22Rv1 (cell line): ENCODE measurements at regions not wholly inside any gene's neighbourhood (a gene's known extent, or its start where the extent isn't known, plus 50 kb on each side); places are given as distances from the start of the nearest gene placed in this dataset.
"Not testable (repeated sequence)": the region's sequence is repeated elsewhere in the genome, so short reads cannot be mapped to it uniquely, and the experiment has no call there.

Source experiments
- H3K27ac ChIP-seq: fragments of 450-650 bp; 2 replicates; pipeline ENCODE4 v1.5.1; 2017
- ZFX ChIP-seq: fragments of 450-650 bp; IDR thresholded peaks from 2 replicates; pipeline ENCODE4 v1.6.1; 2017; ENCODE audit warnings: antibody characterized with exemption, borderline replicate concordance
- TF ChIP-seq, protein P1 (sequence below): fragments of 450-650 bp; IDR thresholded peaks from 2 replicates; pipeline ENCODE4 v1.5.1; 2017; ENCODE audit warnings: mild to moderate bottlenecking

- no peak for TF ChIP-seq ZFX
- TF ChIP-seq, protein P1, sequence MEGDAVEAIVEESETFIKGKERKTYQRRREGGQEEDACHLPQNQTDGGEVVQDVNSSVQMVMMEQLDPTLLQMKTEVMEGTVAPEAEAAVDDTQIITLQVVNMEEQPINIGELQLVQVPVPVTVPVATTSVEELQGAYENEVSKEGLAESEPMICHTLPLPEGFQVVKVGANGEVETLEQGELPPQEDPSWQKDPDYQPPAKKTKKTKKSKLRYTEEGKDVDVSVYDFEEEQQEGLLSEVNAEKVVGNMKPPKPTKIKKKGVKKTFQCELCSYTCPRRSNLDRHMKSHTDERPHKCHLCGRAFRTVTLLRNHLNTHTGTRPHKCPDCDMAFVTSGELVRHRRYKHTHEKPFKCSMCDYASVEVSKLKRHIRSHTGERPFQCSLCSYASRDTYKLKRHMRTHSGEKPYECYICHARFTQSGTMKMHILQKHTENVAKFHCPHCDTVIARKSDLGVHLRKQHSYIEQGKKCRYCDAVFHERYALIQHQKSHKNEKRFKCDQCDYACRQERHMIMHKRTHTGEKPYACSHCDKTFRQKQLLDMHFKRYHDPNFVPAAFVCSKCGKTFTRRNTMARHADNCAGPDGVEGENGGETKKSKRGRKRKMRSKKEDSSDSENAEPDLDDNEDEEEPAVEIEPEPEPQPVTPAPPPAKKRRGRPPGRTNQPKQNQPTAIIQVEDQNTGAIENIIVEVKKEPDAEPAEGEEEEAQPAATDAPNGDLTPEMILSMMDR = no peak
- H3K27ac ChIP-seq = no peak overlapping the region
Observed at GRCh38 chr6:14412026-14412425, 294.5 kb downstream of the CD83 start.

GRCh38 chr6:14415452-14415851 is 297.9 kb downstream of the CD83 start:
- TF ChIP-seq, protein P1 = no peak
- no peak for TF ChIP-seq ZFX
- no peak overlapping the region for H3K27ac ChIP-seq

GRCh38 chr6:14417377-14417776 is 299.8 kb downstream of the CD83 start:
- TF ChIP-seq, protein P1 = no peak
- no peak for TF ChIP-seq ZFX
- H3K27ac ChIP-seq = no peak overlapping the region

- H3K27ac ChIP-seq = not testable (repeated sequence)
Observed at GRCh38 chr6:14419224-14419623, 301.7 kb downstream of the CD83 start.

- TF ChIP-seq ZFX = no peak
- TF ChIP-seq, protein P1 = no peak
- H3K27ac ChIP-seq = no peak overlapping the region
Observed at GRCh38 chr6:14422061-14422460, 304.5 kb downstream of the CD83 start.

- TF ChIP-seq ZFX = no peak
- TF ChIP-seq, protein P1 = no peak
Observed at GRCh38 chr6:14422917-14423316, 305.3 kb downstream of the CD83 start.

GRCh38 chr6:14423330-14423729 is 305.8 kb downstream of the CD83 start:
- no peak overlapping the region for H3K27ac ChIP-seq
- no peak for TF ChIP-seq ZFX
- TF ChIP-seq, protein P1 = no peak

More at GRCh38 chr6:14422917-14423316, 305.3 kb downstream of the CD83 start:
- H3K27ac ChIP-seq = no peak overlapping the region

DNA sequence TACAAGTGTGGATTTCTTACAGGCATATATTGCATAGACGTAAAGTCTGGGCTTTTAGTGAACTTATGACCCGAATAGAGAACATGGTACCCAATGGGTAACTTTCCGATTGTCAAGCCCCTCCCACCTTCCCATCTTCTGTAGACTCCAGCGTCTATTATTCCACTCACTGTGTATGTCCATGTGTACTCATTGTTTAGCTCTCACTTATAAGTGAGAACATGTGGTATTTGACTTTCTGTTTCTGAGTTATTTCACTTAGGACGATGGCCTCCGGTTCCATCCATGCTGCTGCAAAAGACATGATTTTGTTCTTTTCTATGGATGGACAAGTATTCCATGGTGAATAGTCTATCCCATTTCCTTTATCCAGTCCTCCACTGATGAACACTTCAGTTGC is 306.4 kb downstream of the CD83 start:
- TF ChIP-seq ZFX = no peak
- TF ChIP-seq, protein P1 = no peak
- H3K27ac ChIP-seq = no peak overlapping the region
